Pulmonary artery endothelial cell (primary cell): ENCODE measurements at regions not wholly inside any gene's neighbourhood (a gene's known extent, or its start where the extent isn't known, plus 50 kb on each side); places are given as distances from the start of the nearest gene placed in this dataset.
"Not testable (repeated sequence)": the region's sequence is repeated elsewhere in the genome, so short reads cannot be mapped to it uniquely, and the experiment has no call there.

Experiments used
- DNase-seq: peaks from one replicate; pipeline ENCODE4 v3.0.0-alpha.2; 2011; ENCODE audit warnings: low read depth, low spot score

DNA sequence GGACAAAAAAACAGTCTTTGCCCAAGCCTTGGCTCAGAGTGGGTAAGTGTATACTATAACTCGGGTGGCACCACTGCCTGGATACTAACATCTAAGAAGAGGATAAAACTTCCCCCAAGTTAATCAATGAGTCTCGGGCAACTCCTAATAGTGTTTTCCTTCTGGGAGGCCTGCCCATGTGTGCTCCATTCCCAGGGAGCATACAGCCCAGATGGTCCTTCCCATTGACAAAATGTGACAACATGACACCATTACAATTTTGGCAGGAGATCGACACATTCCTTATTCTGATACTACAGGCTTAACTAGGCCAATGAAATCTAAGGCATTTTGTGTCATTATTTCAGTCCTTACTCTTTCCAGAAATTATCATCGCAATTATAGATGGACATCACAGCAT, 52.7 kb upstream of the CRIM1 start:
- no peak for DNase-seq

DNA sequence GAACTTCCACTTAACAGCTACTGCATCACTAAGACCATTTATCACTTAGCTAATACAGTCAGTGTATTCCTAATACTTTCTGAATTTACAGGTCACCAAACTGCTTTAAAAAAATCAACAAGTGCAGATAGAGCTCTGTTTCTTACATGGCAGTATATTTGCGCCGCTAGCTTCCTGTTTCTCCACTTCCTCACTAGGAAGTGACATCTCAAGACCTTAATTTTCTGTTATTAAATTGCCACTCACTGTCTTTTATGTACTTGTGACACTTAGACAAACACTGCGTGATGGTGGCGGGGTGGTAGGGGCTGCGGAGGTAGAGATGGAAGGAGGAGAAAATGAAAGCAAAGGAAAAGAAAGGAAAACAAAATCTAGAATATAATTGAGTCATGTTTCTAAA, 53.7 kb upstream of the CRIM1 start:
- DNase-seq: no peak

DNA sequence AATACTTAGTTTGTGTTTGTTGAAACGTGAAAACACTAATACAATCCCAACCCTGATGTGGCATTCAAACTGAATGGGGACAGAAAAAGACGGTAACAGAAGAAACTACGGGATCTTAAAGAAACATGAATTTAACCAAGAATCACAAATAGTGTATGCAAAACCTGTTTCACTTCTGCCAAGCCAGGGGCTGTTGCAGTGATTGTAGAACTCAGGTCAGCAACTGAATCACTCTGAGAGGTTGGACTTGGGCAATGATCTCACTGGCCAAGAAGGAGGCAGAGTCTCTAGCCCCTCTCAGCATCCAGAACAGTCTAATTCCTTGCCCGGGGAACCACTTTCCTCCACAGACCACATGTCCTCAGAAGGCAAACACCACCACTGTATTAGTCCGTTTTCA, 54.9 kb upstream of the CRIM1 start:
- no peak for DNase-seq

DNA sequence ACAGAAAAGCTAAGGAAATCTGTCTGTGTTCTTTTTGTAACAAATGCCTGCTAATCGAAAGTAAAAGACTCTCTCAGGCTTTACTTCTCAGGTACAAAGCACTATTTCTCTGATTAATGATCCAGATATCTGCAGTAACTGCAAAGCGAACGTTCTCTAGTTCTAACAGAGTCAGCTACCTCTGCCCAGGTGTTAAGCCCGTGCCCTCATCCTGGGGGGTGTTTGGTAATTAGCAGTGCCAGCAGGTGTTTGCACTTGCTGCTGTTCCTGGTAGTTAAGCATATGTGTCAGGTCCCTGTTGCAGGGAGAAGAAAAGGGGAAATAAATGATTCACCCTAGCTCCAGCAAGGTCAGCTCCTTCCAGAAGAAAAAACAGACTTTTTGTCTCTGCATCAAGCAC, 58.8 kb upstream of the CRIM1 start:
- no peak for DNase-seq

DNA sequence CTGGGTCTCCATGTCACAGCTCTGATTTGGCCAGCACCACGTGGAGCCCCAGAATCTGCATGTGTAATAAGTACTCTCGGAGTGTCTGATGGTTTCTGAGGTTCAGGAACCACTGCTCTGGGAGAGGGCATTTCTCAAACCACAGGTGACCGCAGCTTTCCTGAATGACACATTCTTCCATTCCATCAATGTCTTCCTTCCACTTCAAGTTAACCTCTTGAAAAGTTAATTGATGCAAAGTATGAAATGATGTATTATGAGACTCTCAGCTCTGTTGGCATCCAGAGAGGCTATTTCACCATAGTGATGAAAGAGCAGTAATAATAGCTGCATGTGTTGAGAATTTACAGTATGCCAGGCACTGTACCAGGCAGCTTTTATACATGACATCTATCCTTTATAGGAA, 61.3 kb upstream of the CRIM1 start:
- DNase-seq: no peak

DNA sequence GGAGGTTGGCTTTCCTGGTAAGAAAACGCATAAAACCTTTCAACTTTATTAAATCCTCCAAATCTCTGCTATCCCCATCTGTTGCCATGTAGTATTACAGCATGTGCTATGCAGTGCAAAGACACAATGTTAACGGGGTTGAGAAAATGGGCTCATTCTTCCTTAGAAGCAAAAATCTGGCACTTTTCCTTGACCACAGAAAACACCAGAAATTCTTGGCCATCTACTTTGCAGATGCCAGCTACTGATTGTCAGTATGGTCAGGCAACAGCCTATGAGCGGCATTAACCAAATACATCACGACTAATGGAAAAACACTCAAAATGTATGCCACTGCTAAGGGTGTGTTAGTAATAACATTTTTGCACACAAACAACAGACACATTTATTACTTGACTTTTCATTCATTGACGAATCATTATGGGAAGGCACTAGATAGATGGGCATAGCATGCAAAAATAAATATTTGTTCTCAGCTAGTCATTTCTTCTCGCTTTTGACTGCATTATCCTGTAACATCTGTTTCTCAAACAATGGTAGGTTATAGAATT, 65.2 kb upstream of the CRIM1 start:
- no peak for DNase-seq

DNA sequence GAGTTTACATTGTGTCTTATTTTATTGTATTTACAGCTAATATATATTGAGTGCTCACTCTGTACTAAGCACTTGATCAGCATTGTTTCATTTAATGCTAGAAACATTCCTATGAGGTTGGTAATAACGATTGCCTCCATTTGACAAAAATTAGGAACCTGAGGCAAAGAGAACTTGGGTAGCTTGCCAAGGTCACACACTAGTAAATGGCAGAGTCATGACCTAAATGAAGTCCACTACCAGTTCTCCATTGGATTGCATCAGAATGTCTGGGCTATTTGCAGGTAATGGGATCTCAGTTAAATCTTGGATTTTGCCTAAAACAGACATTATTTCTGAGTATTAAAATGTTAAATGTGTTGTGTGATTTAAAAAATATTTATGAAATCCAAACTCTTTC, 65.8 kb upstream of the CRIM1 start:
- no peak for DNase-seq

DNA sequence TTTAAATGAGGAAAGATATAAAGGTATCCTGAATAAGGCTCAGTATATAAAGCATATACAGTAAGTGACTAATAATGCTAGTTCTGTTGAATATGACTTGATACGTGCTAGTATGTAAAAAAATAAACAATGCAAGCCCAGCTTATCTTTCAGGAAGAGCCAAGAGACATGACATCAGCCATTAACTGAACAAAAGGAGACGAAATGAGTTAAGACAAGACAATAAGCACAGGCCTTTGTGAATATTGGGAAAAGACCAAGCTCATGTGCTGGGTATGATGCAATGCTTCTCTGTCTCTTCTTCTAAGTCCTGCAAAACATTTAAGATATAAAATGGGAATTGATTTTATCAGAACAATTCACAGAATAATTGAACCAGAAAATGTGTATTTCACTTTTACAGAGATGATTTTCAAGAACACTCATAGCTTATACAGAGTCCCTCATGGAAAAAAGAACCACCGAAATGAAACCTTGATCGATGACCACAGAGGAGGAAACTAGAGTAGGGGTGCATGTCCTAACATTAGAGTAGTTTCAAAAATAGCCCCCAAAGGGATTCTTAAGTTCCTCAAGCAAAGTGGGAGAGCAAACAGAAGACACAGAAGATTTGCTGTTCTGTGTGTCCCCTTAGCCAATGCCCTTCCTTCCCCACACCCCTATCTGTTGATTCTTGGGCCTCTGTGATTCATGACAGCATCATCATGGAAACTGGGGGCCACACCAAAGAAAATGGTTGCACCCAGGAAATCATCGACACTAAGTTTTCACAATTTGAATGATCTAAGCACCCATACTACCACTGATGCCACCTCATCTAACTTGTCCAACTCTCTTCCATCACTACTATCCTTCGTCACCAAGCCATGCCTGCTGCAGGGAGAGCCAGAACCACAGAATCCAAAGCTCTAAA, 68.0 kb upstream of the CRIM1 start:
- peak; percentile 17 for DNase-seq

DNA sequence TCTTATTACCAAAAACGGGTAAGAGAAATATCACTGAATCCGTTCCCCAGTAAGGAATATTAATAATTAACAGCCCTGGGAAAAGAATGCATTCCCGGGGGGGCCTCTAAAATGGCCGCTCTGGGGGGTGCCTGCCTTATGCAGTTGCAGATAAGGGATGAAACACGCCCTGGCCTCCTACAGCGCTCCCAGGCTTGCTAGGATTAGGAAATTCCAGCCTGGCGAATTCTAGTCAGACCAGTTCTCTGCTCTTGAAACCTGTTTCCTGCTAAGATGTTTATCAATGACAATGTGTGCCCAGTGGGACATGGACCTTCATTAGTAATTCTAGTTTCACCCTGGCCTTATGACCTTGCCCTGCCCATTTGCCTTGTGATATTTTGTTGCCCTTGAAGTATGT, 76.1 kb upstream of the CRIM1 start:
- not testable (repeated sequence) for DNase-seq

DNA sequence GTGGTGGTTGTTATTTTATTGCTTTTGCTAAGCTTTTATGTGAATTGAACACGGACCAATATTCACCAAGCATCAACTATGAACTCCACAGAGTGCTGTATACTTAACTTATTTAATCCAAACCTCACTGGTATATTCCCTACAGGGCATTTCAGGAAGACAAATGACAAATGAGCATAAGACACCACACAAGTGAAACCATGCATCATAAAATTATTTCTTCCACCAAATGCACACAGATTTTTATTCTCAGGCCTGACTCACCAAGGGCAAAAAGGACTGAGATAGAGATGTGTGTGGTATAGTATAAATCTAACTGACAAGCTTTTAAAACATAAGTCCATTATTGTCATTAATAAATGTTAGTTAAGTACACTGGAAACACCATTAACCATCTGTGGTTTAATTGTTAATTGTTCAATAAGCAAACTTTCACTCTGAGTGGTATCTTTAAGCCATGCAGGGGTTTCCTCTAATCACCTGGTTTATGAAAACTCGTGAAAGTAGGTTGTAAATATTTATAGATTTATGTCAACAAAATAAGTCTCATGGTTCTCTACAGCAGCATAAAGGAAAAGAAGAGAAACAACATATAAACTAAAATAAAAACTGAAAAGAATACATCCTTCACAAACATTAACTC, 77.6 kb upstream of the CRIM1 start:
- no peak for DNase-seq

DNA sequence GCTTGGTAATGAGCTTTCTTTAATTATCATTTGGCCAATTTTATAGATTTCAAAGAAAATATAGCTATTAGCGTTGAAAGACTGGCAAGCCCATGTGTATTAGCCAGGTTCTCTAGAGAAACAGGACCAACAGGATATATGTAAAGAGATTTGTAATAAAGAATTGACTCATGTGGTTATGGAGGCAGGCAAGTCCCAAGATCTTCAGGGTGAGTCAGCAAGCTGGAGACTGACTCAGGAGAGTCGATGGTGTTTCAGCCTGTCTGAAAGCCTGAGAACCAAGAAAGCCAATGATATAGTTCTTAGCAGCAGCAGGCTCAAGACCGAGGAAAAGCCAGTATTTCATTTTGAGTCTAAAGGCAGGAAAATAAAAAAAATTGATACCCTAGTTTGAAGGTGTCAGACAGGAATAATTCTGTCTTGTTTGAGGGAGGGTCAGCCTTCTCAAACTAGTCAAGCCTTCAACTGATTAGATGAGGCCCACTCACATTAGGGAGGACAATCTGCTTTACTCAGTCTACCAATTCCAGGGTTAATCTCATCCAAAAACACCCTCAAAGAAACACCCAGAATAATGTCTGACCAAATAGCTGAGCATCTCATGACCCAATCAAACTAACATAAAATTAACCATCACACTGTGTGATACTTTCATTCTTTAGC, 78.3 kb upstream of the CRIM1 start:
- no peak for DNase-seq

DNA sequence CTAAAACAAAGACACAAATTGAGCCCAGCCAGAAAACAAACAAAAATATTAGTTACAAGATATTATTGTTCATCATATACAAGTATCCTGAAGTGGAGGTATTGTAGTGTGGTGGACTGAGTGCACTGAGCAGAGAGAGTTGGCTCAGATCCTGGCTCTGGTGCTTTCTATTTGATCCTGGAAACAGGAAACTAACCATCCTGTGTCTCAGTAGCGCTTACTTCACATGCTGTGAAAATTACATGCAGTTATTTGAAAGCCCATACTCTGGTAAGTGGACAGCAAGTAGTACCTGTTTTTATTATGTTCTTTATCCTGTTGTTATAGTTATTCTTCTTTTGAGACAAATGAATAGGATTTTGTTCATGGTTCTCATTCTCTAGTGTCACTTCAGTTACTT, 84.3 kb upstream of the CRIM1 start:
- DNase-seq: no peak

DNA sequence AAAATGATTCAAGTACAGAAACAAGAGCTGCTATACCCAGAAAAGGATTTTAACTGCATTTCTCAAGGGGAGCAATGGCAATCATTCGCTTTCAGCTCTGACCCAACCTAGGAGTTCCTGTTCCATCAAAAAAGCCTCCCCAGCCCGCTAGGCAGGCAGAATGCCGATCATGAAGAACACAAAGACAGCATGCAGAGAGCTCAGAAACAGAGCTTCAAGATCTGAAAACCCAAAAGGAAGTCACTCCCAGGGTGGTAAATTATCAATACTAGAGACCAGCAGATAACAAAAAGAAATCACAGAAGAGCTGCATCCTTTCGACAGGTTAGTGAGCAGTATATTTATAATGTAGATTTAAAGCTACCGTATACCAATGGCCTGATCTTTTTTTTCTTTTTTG, 84.8 kb upstream of the CRIM1 start:
- DNase-seq: no peak

DNA sequence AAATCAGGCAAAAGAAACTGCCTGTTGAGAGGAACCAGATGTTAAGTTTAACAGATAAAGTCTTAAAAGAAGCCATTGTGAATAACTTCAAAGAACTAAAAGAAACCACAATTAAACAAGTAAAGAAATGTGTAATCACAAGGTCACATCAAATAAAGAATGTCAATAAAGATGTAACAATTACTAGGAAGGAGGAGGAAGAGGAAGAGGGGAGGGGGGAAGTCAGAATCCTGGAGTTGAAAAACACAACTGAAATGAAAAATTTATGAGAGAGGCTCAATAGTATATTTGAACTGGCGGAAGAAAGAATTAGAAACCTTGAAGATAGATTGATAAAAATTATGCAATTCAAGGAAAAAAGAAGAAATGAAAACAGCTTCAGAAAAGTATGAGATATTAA, 88.4 kb upstream of the CRIM1 start:
- DNase-seq: no peak

DNA sequence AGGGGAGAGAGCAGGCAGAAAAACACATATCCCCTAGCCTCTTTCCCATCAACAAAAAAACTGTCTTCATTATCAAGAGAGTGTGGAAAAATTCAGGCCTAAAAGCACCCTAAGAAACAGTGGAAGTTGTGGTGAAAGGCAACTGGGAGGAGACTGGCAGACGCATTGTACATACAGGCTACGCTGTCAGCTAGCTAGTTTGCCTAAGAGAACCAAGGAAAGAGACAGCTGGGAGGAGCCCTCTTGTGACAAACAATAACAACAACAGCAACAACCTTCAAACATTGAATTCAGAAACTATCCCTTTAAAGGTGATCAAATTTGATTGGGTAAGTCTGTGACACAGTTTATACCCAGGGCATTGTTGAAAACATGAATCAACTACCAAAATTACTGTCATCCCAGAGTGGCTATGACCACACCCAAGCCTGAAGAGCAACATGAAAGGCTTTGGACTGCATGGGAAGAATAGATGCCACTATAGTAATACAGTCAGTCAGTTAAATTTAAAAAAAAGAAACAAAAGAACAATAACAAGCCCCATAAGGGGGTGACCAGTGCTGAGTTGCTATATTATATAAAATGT, 88.9 kb upstream of the CRIM1 start:
- DNase-seq: no peak

DNA sequence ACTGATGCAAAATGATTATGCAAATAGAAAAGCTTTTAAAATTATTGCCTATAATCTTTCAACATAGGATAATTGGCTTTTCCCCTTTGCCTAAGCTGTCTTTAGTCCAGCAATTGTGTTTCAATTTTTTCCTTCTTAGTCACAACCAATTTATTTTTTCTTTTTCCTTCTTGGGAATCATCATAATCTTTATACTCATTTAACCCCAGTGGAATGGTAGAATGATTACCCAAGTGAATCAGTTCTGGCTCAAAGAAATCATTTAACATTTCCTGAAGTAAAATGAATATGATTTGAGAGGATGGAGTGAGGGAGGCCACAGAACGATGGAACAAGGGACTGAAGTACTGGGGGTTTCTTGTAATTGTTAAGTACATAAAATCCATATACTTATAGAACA, 93.0 kb upstream of the CRIM1 start:
- no peak for DNase-seq

DNA sequence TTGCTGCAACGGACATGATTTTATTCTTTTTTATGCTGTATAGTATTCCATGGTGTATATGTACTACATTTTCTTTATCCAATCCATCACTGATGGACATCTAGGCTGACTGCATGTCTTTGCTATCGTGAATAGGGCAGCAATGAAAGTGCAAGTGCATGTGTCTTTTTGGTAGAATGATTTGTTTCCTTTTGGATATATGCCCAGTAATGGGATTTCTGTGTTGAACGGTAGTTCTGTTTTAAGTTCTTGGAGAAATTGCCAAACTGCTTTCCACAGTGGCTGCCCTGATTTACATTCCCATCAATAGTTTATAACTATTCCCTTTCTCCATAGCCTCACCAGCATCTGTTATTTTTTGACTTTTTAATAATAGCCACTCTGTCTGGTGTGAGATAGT, 99.7 kb upstream of the CRIM1 start:
- DNase-seq: no peak

DNA sequence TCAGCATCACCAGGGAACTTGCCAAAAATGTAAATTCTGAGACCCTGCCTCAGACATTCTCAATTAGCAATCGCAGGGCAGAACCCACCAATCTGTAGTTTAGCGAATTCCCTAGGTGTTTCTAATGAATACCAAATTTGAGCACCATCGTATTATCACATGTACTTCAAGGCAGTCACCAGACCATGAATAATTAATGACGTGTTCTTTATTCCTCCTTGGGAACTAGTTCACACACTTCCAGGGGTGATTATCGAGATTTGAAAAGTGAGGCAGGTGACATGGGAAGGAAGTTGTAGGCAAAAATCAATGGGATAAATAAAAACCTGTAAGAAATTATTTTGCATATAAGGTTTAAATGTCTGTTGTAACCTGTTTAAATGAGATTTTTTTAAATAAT, 102.5 kb upstream of the CRIM1 start:
- no peak for DNase-seq

DNA sequence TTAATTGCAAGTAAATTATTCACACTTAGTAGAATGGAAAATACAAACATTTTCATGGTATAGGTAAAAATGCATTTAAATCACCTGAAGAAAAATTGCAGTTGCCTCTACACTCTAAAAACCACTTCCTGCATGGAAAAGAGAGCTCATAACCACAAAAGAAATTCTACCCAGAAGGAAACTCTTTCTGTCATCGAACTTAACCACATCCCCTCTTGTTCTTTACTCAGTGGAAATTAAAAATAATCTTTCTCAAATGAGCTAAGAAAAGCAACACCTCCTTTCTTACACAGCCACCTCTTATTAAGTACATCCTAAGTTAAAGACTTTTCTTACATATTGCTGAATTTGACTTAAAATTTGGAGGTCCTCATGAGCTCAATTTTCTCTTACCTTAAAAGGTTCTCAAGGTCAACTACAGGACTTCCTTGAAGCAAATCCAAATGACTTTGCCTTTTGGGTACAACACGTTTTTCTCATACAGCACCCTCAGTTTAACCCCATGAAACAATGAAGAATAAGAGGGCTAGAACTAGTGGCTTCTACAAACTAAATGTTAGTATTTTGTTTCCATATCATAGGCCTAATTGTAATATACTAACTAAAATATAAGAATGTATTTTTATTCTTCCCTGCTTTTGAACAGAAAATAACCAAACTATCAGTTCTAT, 109.1 kb upstream of the CRIM1 start:
- no peak for DNase-seq

DNA sequence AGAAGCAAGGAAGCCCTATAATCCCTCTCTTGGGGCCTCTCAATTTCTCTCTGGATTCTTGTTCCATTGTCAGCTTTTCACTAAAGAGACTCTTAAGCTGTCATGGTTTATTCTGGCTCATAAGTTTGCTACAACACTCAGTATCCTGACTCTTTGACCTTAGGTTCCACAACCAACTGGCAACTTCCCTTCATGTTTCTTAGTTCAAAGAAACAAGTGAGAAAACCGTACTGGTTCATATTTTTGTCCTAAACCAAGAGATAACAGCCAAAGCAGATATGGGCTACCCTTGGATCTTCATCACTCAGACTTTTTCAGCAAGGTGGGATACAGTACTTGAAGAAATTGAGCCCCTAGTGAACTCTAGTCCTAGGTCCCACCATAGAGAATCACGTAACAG, 109.9 kb upstream of the CRIM1 start:
- no peak for DNase-seq

DNA sequence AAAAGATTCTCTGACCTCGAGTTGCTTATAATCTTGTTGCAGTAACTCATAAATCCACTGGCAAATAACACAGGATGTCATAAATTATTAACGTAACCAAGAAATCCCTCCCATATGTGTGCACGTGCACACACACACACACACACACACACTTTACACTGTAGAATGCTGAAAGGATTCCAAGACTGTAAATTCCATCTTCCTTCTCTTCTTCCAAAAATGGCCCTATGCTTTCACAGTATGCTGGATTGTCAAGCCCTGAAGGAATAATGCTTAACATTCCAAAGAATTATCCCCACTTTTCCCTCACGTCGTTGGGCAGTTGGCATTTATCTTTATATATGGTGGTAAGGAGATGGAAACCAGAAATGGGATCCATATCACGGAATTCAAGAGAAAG, 117.5 kb upstream of the CRIM1 start:
- no peak for DNase-seq
